Brain microvascular endothelial cell (primary cell): ENCODE measurements at regions not wholly inside any gene's neighbourhood (a gene's known extent, or its start where the extent isn't known, plus 50 kb on each side); places are given as distances from the start of the nearest gene placed in this dataset.

Source experiments
- DNase-seq: peaks from one replicate; pipeline ENCODE4 v3.0.0-alpha.2; 2020
- H3K27ac ChIP-seq: fragments of 250-450 bp; sonication (Bioruptor Pico); 2 replicates; pipeline ENCODE4 v1.5.1; 2020; ENCODE audit warnings: mild to moderate bottlenecking, moderate library complexity
- H3K27me3 ChIP-seq: fragments of 250-450 bp; sonication (Bioruptor Pico); replicated peaks from 2 replicates; pipeline ENCODE4 v1.5.1; 2020; ENCODE audit warnings: mild to moderate bottlenecking
- H3K36me3 ChIP-seq: fragments of 250-450 bp; sonication (Bioruptor Pico); replicated peaks from 2 replicates; pipeline ENCODE4 v1.5.1; 2020; ENCODE audit warnings: mild to moderate bottlenecking
- H3K4me3 ChIP-seq: 2 replicates; pipeline ENCODE4 v1.5.1; 2011; ENCODE audit warnings: low read depth, mild to moderate bottlenecking, control low read depth, low read length, moderate library complexity
- in situ Hi-C: cut with HindIII; loops from 2 replicates; pipeline ENCODE4 v1.10.0; 2017; ENCODE audit warnings: low sequenced_read_pairs, low pct_ligation_motif_present
- TF ChIP-seq, protein P1 (sequence below): IDR thresholded peaks from 2 replicates; pipeline ENCODE4 v1.5.1; 2011; ENCODE audit warnings: low read depth, mild to moderate bottlenecking, moderate library complexity, low read length, control low read depth, inconsistent platforms; ENCODE audit errors: missing control alignments

GRCh38 chr7:125445836-125446235, 516.2 kb upstream of the POT1 start:
- Histone ChIP-seq H3K36me3 (no peaks in the 10 kb centered on the region), H3K27me3 (no peaks in the 10 kb centered on the region), H3K27ac (no peak overlapping the region), H3K4me3 (no peak overlapping the region)
- TF ChIP-seq, protein P1, sequence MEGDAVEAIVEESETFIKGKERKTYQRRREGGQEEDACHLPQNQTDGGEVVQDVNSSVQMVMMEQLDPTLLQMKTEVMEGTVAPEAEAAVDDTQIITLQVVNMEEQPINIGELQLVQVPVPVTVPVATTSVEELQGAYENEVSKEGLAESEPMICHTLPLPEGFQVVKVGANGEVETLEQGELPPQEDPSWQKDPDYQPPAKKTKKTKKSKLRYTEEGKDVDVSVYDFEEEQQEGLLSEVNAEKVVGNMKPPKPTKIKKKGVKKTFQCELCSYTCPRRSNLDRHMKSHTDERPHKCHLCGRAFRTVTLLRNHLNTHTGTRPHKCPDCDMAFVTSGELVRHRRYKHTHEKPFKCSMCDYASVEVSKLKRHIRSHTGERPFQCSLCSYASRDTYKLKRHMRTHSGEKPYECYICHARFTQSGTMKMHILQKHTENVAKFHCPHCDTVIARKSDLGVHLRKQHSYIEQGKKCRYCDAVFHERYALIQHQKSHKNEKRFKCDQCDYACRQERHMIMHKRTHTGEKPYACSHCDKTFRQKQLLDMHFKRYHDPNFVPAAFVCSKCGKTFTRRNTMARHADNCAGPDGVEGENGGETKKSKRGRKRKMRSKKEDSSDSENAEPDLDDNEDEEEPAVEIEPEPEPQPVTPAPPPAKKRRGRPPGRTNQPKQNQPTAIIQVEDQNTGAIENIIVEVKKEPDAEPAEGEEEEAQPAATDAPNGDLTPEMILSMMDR = no peak
- in situ Hi-C loops = no loop called here
- no peak for DNase-seq

GRCh38 chr7:125444864-125445263, 515.2 kb upstream of the POT1 start:
- no peak for DNase-seq
- H3K4me3 ChIP-seq = no peak overlapping the region
- in situ Hi-C loops = no loop called here
- TF ChIP-seq, protein P1 = no peak
- no peaks in the 10 kb centered on the region for H3K36me3 ChIP-seq
- H3K27me3 ChIP-seq = no peaks in the 10 kb centered on the region
- no peak overlapping the region for H3K27ac ChIP-seq

DNA sequence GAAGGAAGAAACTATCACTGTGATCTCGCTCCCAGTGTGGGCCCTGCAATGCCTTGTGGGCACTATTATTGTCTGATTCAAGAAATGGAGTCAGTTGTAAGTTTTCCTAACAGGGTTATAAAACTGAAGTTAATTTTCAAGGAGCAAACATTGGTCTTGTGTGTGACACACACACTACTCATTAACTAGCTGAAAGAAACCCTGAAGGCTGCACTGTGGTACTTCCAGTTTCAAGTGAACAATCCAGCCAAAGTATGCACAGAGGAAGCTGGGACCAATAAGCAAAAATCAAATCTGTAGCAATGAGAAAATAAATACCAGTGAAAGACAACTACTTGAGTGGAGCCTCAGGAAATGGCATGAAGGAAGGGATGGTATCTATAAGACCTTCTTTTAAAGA, 506.6 kb upstream of the POT1 start:
- H3K27me3 ChIP-seq = no peaks in the 10 kb centered on the region
- no peaks in the 10 kb centered on the region for H3K36me3 ChIP-seq
- no peak overlapping the region for H3K27ac ChIP-seq
- H3K4me3 ChIP-seq = no peak overlapping the region
- no peak for DNase-seq
- in situ Hi-C loops = no loop called here
- TF ChIP-seq, protein P1 = no peak

GRCh38 chr7:125431349-125431748, 501.7 kb upstream of the POT1 start:
- TF ChIP-seq, protein P1 = no peak
- Histone ChIP-seq H3K36me3 (no peaks in the 10 kb centered on the region), H3K27ac (no peak overlapping the region), H3K27me3 (no peaks in the 10 kb centered on the region), H3K4me3 (no peak overlapping the region)
- no peak for DNase-seq
- in situ Hi-C loops = no loop called here

DNA sequence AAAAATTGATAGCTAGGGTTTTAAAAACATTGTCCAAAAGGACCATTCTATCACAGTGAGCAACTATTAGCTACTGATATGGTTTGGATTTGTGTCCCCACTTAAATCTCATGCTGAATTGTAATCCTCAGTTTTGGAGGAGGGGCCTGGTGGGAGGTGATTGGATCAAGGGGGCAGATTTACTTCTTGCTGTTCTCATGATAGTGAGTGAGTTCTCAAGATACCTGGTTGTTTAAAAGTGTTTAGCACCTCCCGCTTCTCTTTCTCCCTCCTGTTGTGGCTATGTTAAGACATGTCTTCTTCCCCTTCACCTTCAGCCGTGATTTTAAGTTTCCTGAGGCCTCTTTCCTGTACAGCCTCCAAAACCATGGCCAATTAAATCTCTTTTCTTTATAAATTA, 500.4 kb upstream of the POT1 start:
- Histone ChIP-seq H3K27ac (no peak overlapping the region), H3K4me3 (no peak overlapping the region), H3K36me3 (no peaks in the 10 kb centered on the region), H3K27me3 (no peaks in the 10 kb centered on the region)
- TF ChIP-seq, protein P1 = no peak
- DNase-seq = no peak
- in situ Hi-C loops = no loop called here

- no peak for DNase-seq
- in situ Hi-C loops = no loop called here
- Histone ChIP-seq H3K36me3 (no peaks in the 10 kb centered on the region), H3K4me3 (no peak overlapping the region), H3K27me3 (no peaks in the 10 kb centered on the region), H3K27ac (no peak overlapping the region)
- TF ChIP-seq, protein P1 = no peak
Observed at GRCh38 chr7:125427676-125428075, 498.1 kb upstream of the POT1 start.
